ENCODE measurements at regions not wholly inside any gene's neighbourhood (a gene's known extent, or its start where the extent isn't known, plus 50 kb on each side); places are given as distances from the start of the nearest gene placed in this dataset.

GRCh38 chrX:40282946-40283660, 185.3 kb upstream of the BCOR start:
- H3K9me3 Mint-ChIP-seq: no peaks in the 10 kb centered on the region
- H3K4me1 Mint-ChIP-seq: peaks cover 12% of the 10 kb centered on the region
- no peaks in the 10 kb centered on the region for H3K36me3 Mint-ChIP-seq
- no peak overlapping the region for H3K4me3 Mint-ChIP-seq
- H3K27me3 Mint-ChIP-seq: no peaks in the 10 kb centered on the region
- no peak overlapping the region for H3K27ac Mint-ChIP-seq

- Mint-ChIP-seq H3K27me3 (no peaks in the 10 kb centered on the region), H3K36me3 (no peaks in the 10 kb centered on the region), H3K4me3 (no peak overlapping the region), H3K9me3 (no peaks in the 10 kb centered on the region), H3K4me1 (peaks cover 12% of the 10 kb centered on the region), H3K27ac (no peak overlapping the region)
Measured at GRCh38 chrX:40282348-40282747, 184.6 kb upstream of the BCOR start.

GRCh38 chrX:40281336-40282005, 183.7 kb upstream of the BCOR start:
- no peaks in the 10 kb centered on the region for H3K9me3 Mint-ChIP-seq
- H3K27ac Mint-ChIP-seq: no peak overlapping the region
- H3K4me1 Mint-ChIP-seq: peaks cover 12% of the 10 kb centered on the region
- H3K4me3 Mint-ChIP-seq: no peak overlapping the region
- H3K36me3 Mint-ChIP-seq: no peaks in the 10 kb centered on the region
- no peaks in the 10 kb centered on the region for H3K27me3 Mint-ChIP-seq

- Mint-ChIP-seq H3K9me3 (no peaks in the 10 kb centered on the region), H3K36me3 (no peaks in the 10 kb centered on the region), H3K27me3 (no peaks in the 10 kb centered on the region), H3K4me3 (no peak overlapping the region), H3K27ac (no peak overlapping the region), H3K4me1 (peaks cover 12% of the 10 kb centered on the region)
Measured at GRCh38 chrX:40279762-40280161, 182.0 kb upstream of the BCOR start.

- H3K4me3 Mint-ChIP-seq: no peak overlapping the region
Measured at GRCh38 chrX:40279091-40279430, 181.3 kb upstream of the BCOR start.

GRCh38 chrX:40278340-40279090, 180.8 kb upstream of the BCOR start:
- no peak overlapping the region for H3K27ac Mint-ChIP-seq
- H3K36me3 Mint-ChIP-seq: no peaks in the 10 kb centered on the region
- H3K4me1 Mint-ChIP-seq: peaks cover 12% of the 10 kb centered on the region
- no peaks in the 10 kb centered on the region for H3K9me3 Mint-ChIP-seq
- H3K4me3 Mint-ChIP-seq: no peak overlapping the region
- H3K27me3 Mint-ChIP-seq: no peaks in the 10 kb centered on the region

More at GRCh38 chrX:40279091-40279430, 181.3 kb upstream of the BCOR start:
- Mint-ChIP-seq H3K27me3 (no peaks in the 10 kb centered on the region), H3K36me3 (no peaks in the 10 kb centered on the region), H3K9me3 (no peaks in the 10 kb centered on the region), H3K27ac (no peak overlapping the region), H3K4me1 (peaks cover 12% of the 10 kb centered on the region)

GRCh38 chrX:40277672-40278071, 179.9 kb upstream of the BCOR start:
- Mint-ChIP-seq H3K4me3 (no peak overlapping the region), H3K27ac (no peak overlapping the region), H3K9me3 (no peaks in the 10 kb centered on the region), H3K36me3 (no peaks in the 10 kb centered on the region), H3K4me1 (peaks cover 12% of the 10 kb centered on the region), H3K27me3 (no peaks in the 10 kb centered on the region)

- no peaks in the 10 kb centered on the region for H3K4me1 Mint-ChIP-seq
- H3K27me3 Mint-ChIP-seq: no peaks in the 10 kb centered on the region
- H3K4me3 Mint-ChIP-seq: no peak overlapping the region
- H3K9me3 Mint-ChIP-seq: no peaks in the 10 kb centered on the region
- H3K36me3 Mint-ChIP-seq: no peaks in the 10 kb centered on the region
- H3K27ac Mint-ChIP-seq: no peak overlapping the region
Measured at GRCh38 chrX:40273356-40274050, 175.7 kb upstream of the BCOR start.

- Mint-ChIP-seq H3K27me3 (no peaks in the 10 kb centered on the region), H3K4me3 (no peak overlapping the region), H3K9me3 (no peaks in the 10 kb centered on the region), H3K4me1 (no peaks in the 10 kb centered on the region), H3K27ac (no peak overlapping the region), H3K36me3 (no peaks in the 10 kb centered on the region)
Measured at GRCh38 chrX:40272776-40273175, 175.0 kb upstream of the BCOR start.

GRCh38 chrX:40272141-40272540, 174.4 kb upstream of the BCOR start:
- Mint-ChIP-seq H3K4me1 (peaks cover 3% of the 10 kb centered on the region), H3K27me3 (no peaks in the 10 kb centered on the region), H3K27ac (no peak overlapping the region), H3K4me3 (no peak overlapping the region), H3K9me3 (no peaks in the 10 kb centered on the region), H3K36me3 (no peaks in the 10 kb centered on the region)

- H3K27ac Mint-ChIP-seq: no peak overlapping the region
- no peak overlapping the region for H3K4me3 Mint-ChIP-seq
- H3K36me3 Mint-ChIP-seq: no peaks in the 10 kb centered on the region
- H3K27me3 Mint-ChIP-seq: no peaks in the 10 kb centered on the region
- peaks cover 10% of the 10 kb centered on the region for H3K4me1 Mint-ChIP-seq
- no peaks in the 10 kb centered on the region for H3K9me3 Mint-ChIP-seq
Measured at GRCh38 chrX:40268188-40268520, 170.4 kb upstream of the BCOR start.

- Mint-ChIP-seq H3K4me3 (peak overlapping the region; percentile 68), H3K36me3 (no peaks in the 10 kb centered on the region), H3K27ac (no peak overlapping the region), H3K4me1 (peaks cover 10% of the 10 kb centered on the region), H3K27me3 (no peaks in the 10 kb centered on the region), H3K9me3 (no peaks in the 10 kb centered on the region)
Measured at GRCh38 chrX:40267334-40268187, 169.8 kb upstream of the BCOR start.

GRCh38 chrX:40266490-40267333, 169.0 kb upstream of the BCOR start:
- Mint-ChIP-seq H3K27ac (no peak overlapping the region), H3K27me3 (no peaks in the 10 kb centered on the region), H3K36me3 (no peaks in the 10 kb centered on the region), H3K4me3 (peak overlapping the region; percentile 78), H3K4me1 (peaks cover 10% of the 10 kb centered on the region), H3K9me3 (no peaks in the 10 kb centered on the region)

- Mint-ChIP-seq H3K4me3 (peak overlapping the region; percentile 78), H3K36me3 (no peaks in the 10 kb centered on the region), H3K27ac (peak overlapping the region; percentile 17), H3K27me3 (no peaks in the 10 kb centered on the region), H3K9me3 (no peaks in the 10 kb centered on the region), H3K4me1 (peaks cover 10% of the 10 kb centered on the region)
Measured at GRCh38 chrX:40265936-40266335, 168.2 kb upstream of the BCOR start.
